Thyroid gland (tissue), 4 donors: ENCODE measurements at regions not wholly inside any gene's neighbourhood (a gene's known extent, or its start where the extent isn't known, plus 50 kb on each side); places are given as distances from the start of the nearest gene placed in this dataset.

Source experiments
- DNase-seq, 2 donors: peaks; one replicate each; pipeline ENCODE4 v3.0.0-alpha.2; 2019
- H3K27ac ChIP-seq, 3 donors: fragments of 200-600 bp; sonication (generic); 1 replicate in 2 of 3; 2 replicates in 1 of 3; pipeline ENCODE4 v1.5.1; 2016 to 2019; ENCODE audit warnings: mild to moderate bottlenecking in 1 of 3, moderate library complexity in 1 of 3
- H3K27me3 ChIP-seq: fragments of 200-600 bp; sonication (generic); one replicate; pipeline ENCODE4 v1.5.1; 2019
- H3K36me3 ChIP-seq, 2 donors: fragments of 200-600 bp; sonication (generic); one replicate each; pipeline ENCODE4 v1.5.1; 2016 to 2019
- H3K4me1 ChIP-seq, 2 donors: fragments of 200-600 bp; sonication (generic); one replicate each; pipeline ENCODE4 v1.5.1; 2017 to 2019
- H3K4me3 ChIP-seq, 3 donors: fragments of 200-600 bp; sonication (generic); replicated peaks in 1 of 3; 1 replicate in 2 of 3; 2 replicates in 1 of 3; pipeline ENCODE4 v1.5.1; 2016; ENCODE audit warnings: mild to moderate bottlenecking in 1 of 3
- H3K9me3 ChIP-seq: fragments of 200-600 bp; sonication (generic); one replicate; pipeline ENCODE4 v1.5.1; 2017
- POLR2A ChIP-seq, 2 donors: fragments of 450-650 bp; IDR thresholded peaks; one replicate each; pipeline ENCODE4 v1.6.1; 2017; ENCODE audit warnings: antibody characterized with exemption in 2 of 2, mild to moderate bottlenecking in 2 of 2, moderate library complexity in 1 of 2
- WGBS, 2 donors: methylation state at CpG; one replicate each; pipeline ENCODE4 v1.1.5; 2017; 5-methylcytosine and 5-hydroxymethylcytosine counted together
- intact Hi-C: fragments of 100-400 bp; cut with DNase I; formaldehyde crosslinking; loops from one replicate; pipeline ENCODE4 v1.15.1; 2023
- TF ChIP-seq, protein P1 (sequence below), 6 experiments: fragments of 200-600 bp in 3 of 6; fragments of 450-650 bp in 3 of 6; sonication (generic) in 3 of 6; IDR thresholded peaks; one replicate each; pipeline ENCODE4 v1.5.1; 2016 to 2019; ENCODE audit warnings: antibody characterized with exemption in 6 of 6, mild to moderate bottlenecking in 2 of 6, inconsistent platforms in 1 of 6, moderate library complexity in 1 of 6

DNA sequence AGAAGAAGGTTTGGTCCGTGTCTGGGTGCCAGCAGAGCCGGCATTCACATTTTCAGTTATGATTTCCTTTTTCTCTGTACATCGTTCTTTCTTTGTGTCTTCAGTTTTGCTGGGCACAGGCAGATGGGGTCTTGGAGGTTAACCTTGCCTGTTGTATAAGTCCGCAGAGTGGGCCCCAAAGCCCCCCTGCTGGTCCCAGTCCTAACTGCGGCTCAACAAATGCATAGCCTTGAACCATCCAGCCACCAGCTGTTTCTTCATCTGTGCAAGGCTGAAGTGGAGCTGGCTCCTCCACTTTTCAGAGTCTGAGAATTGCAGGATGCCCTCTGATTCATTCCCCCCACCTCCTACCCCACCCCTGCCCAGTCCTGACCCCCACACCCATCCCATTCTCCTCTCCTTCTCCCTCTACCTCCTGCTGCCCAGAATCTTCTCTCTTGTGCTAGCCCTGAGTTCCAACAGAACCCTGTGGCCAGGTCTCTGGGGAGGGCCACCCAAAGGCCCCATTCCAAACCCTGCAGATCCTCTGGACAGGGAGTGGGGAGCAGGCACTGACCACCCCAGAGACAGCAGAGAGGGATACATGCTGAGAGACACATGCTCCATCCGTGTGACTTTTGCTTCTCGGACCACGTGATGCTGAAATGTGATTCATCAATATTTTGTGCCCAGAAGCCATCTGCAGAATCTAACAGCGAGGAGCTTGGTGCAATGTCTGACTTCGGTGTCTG is 386.5 kb upstream of the SULF2 start:
- no peak for DNase-seq
- H3K4me1 ChIP-seq = no peaks in the 10 kb centered on the region
- H3K4me3 ChIP-seq = no peak overlapping the region
- H3K36me3 ChIP-seq = no peaks in the 10 kb centered on the region
- no peak overlapping the region for H3K27ac ChIP-seq
- intact Hi-C loops = no loop called here
- TF ChIP-seq, protein P1, sequence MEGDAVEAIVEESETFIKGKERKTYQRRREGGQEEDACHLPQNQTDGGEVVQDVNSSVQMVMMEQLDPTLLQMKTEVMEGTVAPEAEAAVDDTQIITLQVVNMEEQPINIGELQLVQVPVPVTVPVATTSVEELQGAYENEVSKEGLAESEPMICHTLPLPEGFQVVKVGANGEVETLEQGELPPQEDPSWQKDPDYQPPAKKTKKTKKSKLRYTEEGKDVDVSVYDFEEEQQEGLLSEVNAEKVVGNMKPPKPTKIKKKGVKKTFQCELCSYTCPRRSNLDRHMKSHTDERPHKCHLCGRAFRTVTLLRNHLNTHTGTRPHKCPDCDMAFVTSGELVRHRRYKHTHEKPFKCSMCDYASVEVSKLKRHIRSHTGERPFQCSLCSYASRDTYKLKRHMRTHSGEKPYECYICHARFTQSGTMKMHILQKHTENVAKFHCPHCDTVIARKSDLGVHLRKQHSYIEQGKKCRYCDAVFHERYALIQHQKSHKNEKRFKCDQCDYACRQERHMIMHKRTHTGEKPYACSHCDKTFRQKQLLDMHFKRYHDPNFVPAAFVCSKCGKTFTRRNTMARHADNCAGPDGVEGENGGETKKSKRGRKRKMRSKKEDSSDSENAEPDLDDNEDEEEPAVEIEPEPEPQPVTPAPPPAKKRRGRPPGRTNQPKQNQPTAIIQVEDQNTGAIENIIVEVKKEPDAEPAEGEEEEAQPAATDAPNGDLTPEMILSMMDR (IDR thresholded peaks at IDR 0.05) = no peak
- no peak for TF ChIP-seq POLR2A (IDR thresholded peaks at IDR 0.05)
- 74 to 86% methylated on average over 9 to 10 of the region's 10 CpGs for WGBS, 2 donors
- H3K9me3 ChIP-seq = no peaks in the 10 kb centered on the region
- H3K27me3 ChIP-seq = no peaks in the 10 kb centered on the region

DNA sequence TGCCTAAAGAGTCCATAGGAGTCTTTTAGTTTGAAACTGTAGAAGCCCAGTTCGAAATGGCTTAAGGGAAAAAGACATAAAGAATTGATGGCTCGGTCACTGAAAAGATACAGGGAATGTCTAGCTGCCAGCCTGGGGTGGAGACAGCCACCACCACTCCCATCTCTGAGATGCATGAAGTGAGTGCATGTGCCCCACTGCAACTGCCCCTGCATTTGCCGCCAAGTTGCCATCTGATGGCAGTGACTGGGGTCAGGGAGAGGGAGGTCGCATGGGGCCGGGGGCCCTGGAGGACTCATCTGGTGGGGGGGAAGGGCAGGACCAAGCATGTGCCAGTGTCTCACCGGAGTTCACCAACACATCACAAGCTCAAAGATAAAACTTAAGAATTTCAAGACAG is 385.8 kb upstream of the SULF2 start:
- no peak for DNase-seq
- intact Hi-C loops = no loop called here
- no peak for TF ChIP-seq POLR2A (IDR thresholded peaks at IDR 0.05)
- TF ChIP-seq, protein P1 (IDR thresholded peaks at IDR 0.05) = no peak
- no peaks in the 10 kb centered on the region for H3K4me1 ChIP-seq
- WGBS, 2 donors = 74 to 81% methylated on average over 6 of the region's 6 CpGs
- no peaks in the 10 kb centered on the region for H3K9me3 ChIP-seq
- H3K4me3 ChIP-seq = no peak overlapping the region
- H3K27me3 ChIP-seq = no peaks in the 10 kb centered on the region
- no peak overlapping the region for H3K27ac ChIP-seq
- H3K36me3 ChIP-seq = no peaks in the 10 kb centered on the region

DNA sequence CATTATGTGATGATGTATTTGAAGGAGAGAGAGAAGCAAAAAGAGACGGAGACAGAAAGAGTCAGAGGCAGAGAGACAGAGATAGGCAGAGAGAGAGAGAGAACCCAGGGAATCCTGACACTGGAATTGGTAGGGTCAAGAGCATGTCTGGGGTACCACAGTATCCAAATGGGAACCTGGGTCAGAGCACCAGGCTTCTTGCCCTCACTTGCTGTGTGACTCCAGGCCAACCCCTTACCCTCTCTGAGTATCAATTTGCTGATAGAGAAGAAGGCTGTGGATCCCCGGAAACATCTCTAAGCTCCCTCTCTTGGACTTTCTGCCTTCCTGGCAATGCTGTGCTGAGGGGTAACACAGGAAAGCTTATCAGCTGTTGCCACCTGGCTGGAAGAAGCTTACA is 385.3 kb upstream of the SULF2 start:
- WGBS, 2 donors = 75 to 93% methylated on average over 2 of the region's 2 CpGs
- Histone ChIP-seq H3K9me3 (no peaks in the 10 kb centered on the region), H3K4me1 (no peaks in the 10 kb centered on the region), H3K4me3 (no peak overlapping the region), H3K27ac (no peak overlapping the region), H3K36me3 (no peaks in the 10 kb centered on the region), H3K27me3 (no peaks in the 10 kb centered on the region)
- no peak for DNase-seq
- intact Hi-C loops = no loop called here
- no peak for TF ChIP-seq POLR2A (IDR thresholded peaks at IDR 0.05)
- TF ChIP-seq, protein P1 (IDR thresholded peaks at IDR 0.05) = no peak

DNA sequence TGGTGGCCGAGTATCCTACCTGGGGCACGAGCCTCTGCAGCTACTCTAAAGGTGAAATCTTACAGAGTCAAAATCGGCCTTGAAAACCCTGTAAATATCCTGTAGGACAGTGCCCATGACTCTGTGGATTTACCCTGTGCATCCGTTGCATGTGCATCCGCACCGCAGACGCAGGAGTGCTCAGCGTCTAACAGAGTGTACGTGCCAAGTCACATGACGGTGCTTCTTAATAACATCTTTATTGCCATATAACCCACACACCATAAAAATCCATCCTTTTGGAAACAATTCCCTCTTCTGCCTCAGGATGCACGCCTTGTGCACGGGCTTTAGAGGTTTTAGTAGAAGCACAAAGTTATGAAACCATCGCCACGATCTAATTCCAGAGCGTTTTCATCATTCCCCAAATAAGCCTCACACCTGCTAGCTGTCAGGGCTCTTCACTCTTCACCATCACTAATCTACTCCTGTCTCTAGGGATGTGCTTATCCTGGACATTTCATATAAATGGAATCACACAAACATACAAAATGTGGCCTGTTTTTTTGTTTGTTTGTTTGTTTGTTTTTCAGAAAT is 384.5 kb upstream of the SULF2 start:
- Histone ChIP-seq H3K4me3 (no peak overlapping the region), H3K36me3 (no peaks in the 10 kb centered on the region), H3K27me3 (no peaks in the 10 kb centered on the region), H3K27ac (no peak overlapping the region), H3K4me1 (no peaks in the 10 kb centered on the region), H3K9me3 (no peaks in the 10 kb centered on the region)
- TF ChIP-seq, protein P1 (IDR thresholded peaks at IDR 0.05) = no peak
- no peak for TF ChIP-seq POLR2A (IDR thresholded peaks at IDR 0.05)
- intact Hi-C loops = no loop called here
- no peak for DNase-seq
- 87 to 89% methylated on average over 15 of the region's 15 CpGs for WGBS, 2 donors

DNA sequence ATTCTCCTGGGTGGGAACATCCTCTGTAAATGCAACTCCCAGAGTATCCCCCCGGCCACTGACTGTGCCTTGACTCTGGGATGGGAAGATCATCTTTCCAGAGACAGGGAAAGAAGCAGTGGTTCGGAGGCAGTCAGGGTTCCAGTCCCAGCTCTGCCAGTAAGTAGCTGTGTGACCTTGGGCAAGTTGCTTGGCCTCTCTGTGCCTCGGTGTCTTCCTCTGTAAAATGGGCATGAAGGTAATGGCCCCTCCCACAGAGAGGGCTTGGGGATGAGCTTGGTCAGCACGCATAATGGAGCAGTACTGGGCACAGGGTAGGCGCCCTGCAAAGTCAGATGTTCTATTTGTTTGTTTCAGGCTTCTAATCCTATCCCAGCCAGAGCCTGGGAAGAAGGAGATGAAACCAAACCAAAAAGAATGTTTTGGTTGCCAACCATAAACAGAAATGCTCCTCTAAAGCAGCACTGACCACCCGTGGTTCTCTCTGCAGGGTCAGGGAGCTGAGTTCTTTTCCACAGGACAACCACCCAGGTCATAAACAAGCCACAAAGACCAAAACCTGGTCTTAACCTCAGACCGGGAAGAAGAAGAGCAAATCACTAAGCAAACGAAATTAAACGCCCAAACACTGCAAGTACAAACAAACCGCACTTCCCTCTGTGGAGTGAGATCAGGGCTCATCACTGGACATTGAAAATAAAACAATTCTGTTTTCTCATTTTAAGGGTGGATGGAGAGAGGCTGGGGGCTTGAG is 381.0 kb upstream of the SULF2 start:
- no peak for TF ChIP-seq POLR2A (IDR thresholded peaks at IDR 0.05)
- TF ChIP-seq, protein P1 (IDR thresholded peaks at IDR 0.05) = no peak
- 59 to 60% methylated on average over 10 of the region's 10 CpGs for WGBS, 2 donors
- H3K4me3 ChIP-seq = no peak overlapping the region
- no peaks in the 10 kb centered on the region for H3K4me1 ChIP-seq
- DNase-seq = no peak
- no peaks in the 10 kb centered on the region for H3K9me3 ChIP-seq
- H3K27ac ChIP-seq = no peak overlapping the region
- intact Hi-C loops = no loop called here
- no peaks in the 10 kb centered on the region for H3K27me3 ChIP-seq
- no peaks in the 10 kb centered on the region for H3K36me3 ChIP-seq
